Smooth muscle cell (in vitro differentiated cells): ENCODE measurements at regions not wholly inside any gene's neighbourhood (a gene's known extent, or its start where the extent isn't known, plus 50 kb on each side); places are given as distances from the start of the nearest gene placed in this dataset.

Experiments used
- DNase-seq: peaks from one replicate; lab custom pipeline; 2025; ENCODE audit not compliant: unreplicated experiment; lab: John Stamatoyannopoulos, UW
- H2AFZ ChIP-seq: fragments of 200-600 bp; sonication (generic); 2 replicates; pipeline ENCODE4 v1.6.0; 2016; ENCODE audit warnings: antibody characterized with exemption, low read depth, mild to moderate bottlenecking
- H3F3A ChIP-seq: fragments of 200-600 bp; sonication (generic); 2 replicates; pipeline ENCODE4 v1.6.0; 2017; ENCODE audit warnings: antibody characterized with exemption, low read depth
- H3K27ac ChIP-seq: fragments of 200-600 bp; sonication (generic); 2 replicates; pipeline ENCODE4 v1.5.1; 2016; ENCODE audit warnings: low read depth, mild to moderate bottlenecking
- H3K27me3 ChIP-seq: fragments of 200-600 bp; sonication (generic); 2 replicates; pipeline ENCODE4 v1.6.1; 2016; ENCODE audit warnings: low read depth, mild to moderate bottlenecking
- H3K36me3 ChIP-seq: fragments of 200-600 bp; sonication (generic); 2 replicates; pipeline ENCODE4 v1.5.1; 2016; ENCODE audit warnings: low read depth
- H3K4me1 ChIP-seq: fragments of 200-600 bp; sonication (generic); 2 replicates; pipeline ENCODE4 v1.5.1; 2016; ENCODE audit warnings: low read depth
- H3K4me2 ChIP-seq: fragments of 200-600 bp; sonication (generic); 2 replicates; pipeline ENCODE4 v1.6.0; 2016; ENCODE audit warnings: mild to moderate bottlenecking
- H3K4me3 ChIP-seq: fragments of 200-600 bp; sonication (generic); 2 replicates; pipeline ENCODE4 v1.5.1; 2016; ENCODE audit warnings: mild to moderate bottlenecking
- H3K79me2 ChIP-seq: fragments of 200-600 bp; sonication (generic); 2 replicates; pipeline ENCODE4 v1.6.0; 2016; ENCODE audit warnings: low read depth, mild to moderate bottlenecking
- H3K9ac ChIP-seq: fragments of 200-600 bp; sonication (generic); 2 replicates; pipeline ENCODE4 v1.6.0; 2016; ENCODE audit warnings: low read depth
- H3K9me3 ChIP-seq: fragments of 200-600 bp; sonication (generic); replicated peaks from 2 replicates; pipeline ENCODE4 v1.5.1; 2016; ENCODE audit warnings: low read depth
- H4K20me1 ChIP-seq: fragments of 200-600 bp; sonication (generic); 2 replicates; pipeline ENCODE4 v1.6.0; 2016; ENCODE audit warnings: low read depth
- WGBS: methylation state at CpG from one replicate; pipeline ENCODE4 v1.1.7; 2016; ENCODE audit warnings: low lambda C conversion rate; 5-methylcytosine and 5-hydroxymethylcytosine counted together
- TF ChIP-seq, protein P1 (sequence below): fragments of 200-600 bp; sonication (generic); IDR thresholded peaks from 2 replicates; pipeline ENCODE4 v1.5.1; 2017; ENCODE audit warnings: borderline replicate concordance, mild to moderate bottlenecking, antibody characterized with exemption; ENCODE audit not compliant: insufficient read depth, poor library complexity, severe bottlenecking

- Histone ChIP-seq H4K20me1 (no peaks in the 10 kb centered on the region), H3K79me2 (no peaks in the 10 kb centered on the region), H3K9me3 (no peaks in the 10 kb centered on the region), H3K4me1 (no peaks in the 10 kb centered on the region), H3K36me3 (no peaks in the 10 kb centered on the region), H3F3A (no peaks in the 10 kb centered on the region), H3K4me2 (no peak overlapping the region), H3K27me3 (peaks cover 3% of the 10 kb centered on the region), H2AFZ (no peak overlapping the region), H3K27ac (no peak overlapping the region), H3K4me3 (no peak overlapping the region), H3K9ac (no peak overlapping the region)
- WGBS, result 31% methylated on average over 4 of the region's 4 CpGs
- TF ChIP-seq, protein P1, sequence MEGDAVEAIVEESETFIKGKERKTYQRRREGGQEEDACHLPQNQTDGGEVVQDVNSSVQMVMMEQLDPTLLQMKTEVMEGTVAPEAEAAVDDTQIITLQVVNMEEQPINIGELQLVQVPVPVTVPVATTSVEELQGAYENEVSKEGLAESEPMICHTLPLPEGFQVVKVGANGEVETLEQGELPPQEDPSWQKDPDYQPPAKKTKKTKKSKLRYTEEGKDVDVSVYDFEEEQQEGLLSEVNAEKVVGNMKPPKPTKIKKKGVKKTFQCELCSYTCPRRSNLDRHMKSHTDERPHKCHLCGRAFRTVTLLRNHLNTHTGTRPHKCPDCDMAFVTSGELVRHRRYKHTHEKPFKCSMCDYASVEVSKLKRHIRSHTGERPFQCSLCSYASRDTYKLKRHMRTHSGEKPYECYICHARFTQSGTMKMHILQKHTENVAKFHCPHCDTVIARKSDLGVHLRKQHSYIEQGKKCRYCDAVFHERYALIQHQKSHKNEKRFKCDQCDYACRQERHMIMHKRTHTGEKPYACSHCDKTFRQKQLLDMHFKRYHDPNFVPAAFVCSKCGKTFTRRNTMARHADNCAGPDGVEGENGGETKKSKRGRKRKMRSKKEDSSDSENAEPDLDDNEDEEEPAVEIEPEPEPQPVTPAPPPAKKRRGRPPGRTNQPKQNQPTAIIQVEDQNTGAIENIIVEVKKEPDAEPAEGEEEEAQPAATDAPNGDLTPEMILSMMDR, result peak; percentile 90
- peak; percentile 4 for DNase-seq
These were observed 230.9 kb upstream of the SLC14A2 start for GRCh38 chr18:45384137-45384961.

DNA sequence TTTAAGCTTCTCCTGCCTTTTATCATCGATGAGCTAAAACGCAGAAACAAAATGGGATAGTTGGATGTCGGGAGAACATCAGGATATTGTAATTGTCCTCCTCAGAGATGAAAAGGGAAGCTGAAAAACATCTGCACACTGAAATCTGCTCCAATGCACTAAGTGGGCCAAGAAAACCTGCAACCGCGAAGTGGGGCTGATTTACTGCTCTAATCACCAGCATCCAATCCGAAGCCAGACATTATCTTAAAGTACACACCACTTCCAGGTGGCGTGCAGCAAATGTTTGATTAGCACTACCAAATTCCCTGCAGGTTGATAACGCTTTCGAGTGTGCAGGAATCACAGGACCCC, 230.3 kb upstream of the SLC14A2 start:
- Histone ChIP-seq H3K9ac (no peak overlapping the region), H3K4me2 (no peak overlapping the region), H3K27me3 (peaks cover 3% of the 10 kb centered on the region), H3K4me3 (no peak overlapping the region), H3F3A (no peaks in the 10 kb centered on the region), H2AFZ (no peak overlapping the region), H3K27ac (no peak overlapping the region), H3K36me3 (no peaks in the 10 kb centered on the region), H3K4me1 (no peaks in the 10 kb centered on the region), H4K20me1 (no peaks in the 10 kb centered on the region), H3K79me2 (no peaks in the 10 kb centered on the region), H3K9me3 (no peaks in the 10 kb centered on the region)
- DNase-seq, result no peak
- TF ChIP-seq, protein P1, result no peak
- WGBS, result 97% methylated on average over 9 of the region's 9 CpGs

GRCh38 chr18:45386041-45386655, 229.1 kb upstream of the SLC14A2 start:
- Histone ChIP-seq H2AFZ (no peak overlapping the region), H3K79me2 (no peaks in the 10 kb centered on the region), H3K27ac (no peak overlapping the region), H3K27me3 (peaks cover 3% of the 10 kb centered on the region), H3K4me1 (no peaks in the 10 kb centered on the region), H3K4me2 (no peak overlapping the region), H3F3A (no peaks in the 10 kb centered on the region), H3K9me3 (no peaks in the 10 kb centered on the region), H3K36me3 (no peaks in the 10 kb centered on the region), H3K4me3 (no peak overlapping the region), H3K9ac (no peak overlapping the region), H4K20me1 (no peaks in the 10 kb centered on the region)
- DNase-seq, result no peak
- TF ChIP-seq, protein P1, result peak; percentile 55
- 54% methylated on average over 7 of the region's 7 CpGs for WGBS

DNA sequence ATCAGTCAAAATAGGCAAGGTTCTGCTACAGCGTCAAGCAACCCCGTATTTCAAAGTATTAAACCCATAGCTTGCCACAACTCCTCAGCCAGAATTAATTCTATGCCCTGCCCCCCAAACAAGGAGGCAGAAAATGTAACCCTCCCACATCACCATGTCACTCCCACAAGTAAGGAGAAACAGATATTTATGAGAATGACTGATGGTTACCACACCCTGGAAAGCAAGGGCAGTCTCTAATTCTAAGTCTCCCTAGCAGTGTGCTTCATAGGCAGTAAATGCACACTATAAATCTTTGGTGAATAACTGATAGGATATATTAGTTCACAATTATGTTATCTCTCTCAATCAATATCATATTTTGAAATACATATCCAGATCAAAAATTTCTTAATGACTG, 228.0 kb upstream of the SLC14A2 start:
- no peak for DNase-seq
- Histone ChIP-seq H3K4me1 (no peaks in the 10 kb centered on the region), H3K4me2 (no peak overlapping the region), H3K27me3 (peaks cover 3% of the 10 kb centered on the region), H3K79me2 (no peaks in the 10 kb centered on the region), H3K9me3 (no peaks in the 10 kb centered on the region), H3K9ac (no peak overlapping the region), H2AFZ (no peak overlapping the region), H3F3A (no peaks in the 10 kb centered on the region), H3K36me3 (no peaks in the 10 kb centered on the region), H4K20me1 (no peaks in the 10 kb centered on the region), H3K4me3 (no peak overlapping the region), H3K27ac (no peak overlapping the region)
- TF ChIP-seq, protein P1, result no peak
- 15% methylated on average over 2 of the region's 2 CpGs for WGBS
